IMR-90 (cell line): ENCODE measurements at regions not wholly inside any gene's neighbourhood (a gene's known extent, or its start where the extent isn't known, plus 50 kb on each side); places are given as distances from the start of the nearest gene placed in this dataset.

Experiments
- ATAC-seq: fragments of 200-7000 bp; cut with Tn5 transposase; 2 replicates; pipeline ENCODE4 v1.9.1; 2020; ENCODE audit warnings: low read depth, mild to moderate bottlenecking, moderate library complexity
- BruUV-seq: library from RNA; stranded (reverse); fragments of 400-500 nt; replicated peaks from 2 replicates; lab custom pipeline; 2021; lab: Mats Ljungman, UMichigan
- CTCF ChIA-PET: fragments of 300-600 bp; formaldehyde crosslinking; extraction: SDS; loops from one replicate; lab custom pipeline; 2021; ENCODE audit warnings: antibody characterized with exemption; lab: Yijun Ruan, JAX
- POLR2A ChIA-PET: fragments of 300-600 bp; sonication (Branson Sonifier 250); formaldehyde crosslinking; loops from one replicate; lab custom pipeline; 2022; ENCODE audit warnings: antibody characterized with exemption; ENCODE audit not compliant: unreplicated experiment; lab: Charles Lee
- DNase-seq: peaks from one replicate; pipeline ENCODE4 v3.0.0; 2013
- H2AFZ ChIP-seq: replicated peaks from 2 replicates; pipeline ENCODE3; 2013; ENCODE audit warnings: low read length, mild to moderate bottlenecking; ENCODE audit not compliant: poor library complexity
- H2AK5ac ChIP-seq: 2 replicates; pipeline ENCODE4 v1.6.1; 2013; ENCODE audit warnings: low read depth, low read length, inconsistent platforms
- H2AK9ac ChIP-seq: replicated peaks from 2 replicates; pipeline ENCODE3; 2013; ENCODE audit warnings: mild to moderate bottlenecking, low read depth, low read length, moderate library complexity; ENCODE audit not compliant: poor library complexity
- H2BK120ac ChIP-seq: 2 replicates; pipeline ENCODE4 v1.6.1; 2013; ENCODE audit warnings: low read depth, low read length, inconsistent platforms
- H2BK15ac ChIP-seq: 3 replicates; pipeline ENCODE4 v1.6.1; 2013; ENCODE audit warnings: low read depth, low read length, inconsistent platforms
- H2BK20ac ChIP-seq: 2 replicates; pipeline ENCODE4 v1.6.1; 2013; ENCODE audit warnings: low read depth, mild to moderate bottlenecking, inconsistent platforms, low read length, moderate library complexity
- H2BK5ac ChIP-seq: 2 replicates; pipeline ENCODE4 v1.6.1; 2013; ENCODE audit warnings: mild to moderate bottlenecking, low read depth, low read length, inconsistent platforms; ENCODE audit not compliant: poor library complexity, severe bottlenecking
- H3K14ac ChIP-seq: replicated peaks from 2 replicates; pipeline ENCODE4 v1.6.1; 2013; ENCODE audit warnings: low read depth, low read length, inconsistent platforms
- H3K18ac ChIP-seq: 2 replicates; pipeline ENCODE4 v1.6.1; 2013; ENCODE audit warnings: low read depth, low read length, control low read depth
- H3K23ac ChIP-seq: 2 replicates; pipeline ENCODE4 v1.6.1; 2013; ENCODE audit warnings: low read depth, low read length, inconsistent platforms
- H3K27ac ChIP-seq: 2 replicates; pipeline ENCODE4 v1.5.1; 2013; ENCODE audit warnings: mild to moderate bottlenecking, control low read depth, low read length; ENCODE audit not compliant: insufficient read depth
- H3K27me3 ChIP-seq: 2 replicates; pipeline ENCODE4 v1.6.1; 2013; ENCODE audit warnings: low read length; ENCODE audit not compliant: control insufficient read depth, insufficient read depth
- H3K36me3 ChIP-seq: 2 replicates; pipeline ENCODE4 v1.6.1; 2013; ENCODE audit warnings: low read length, mixed read lengths; ENCODE audit not compliant: control insufficient read depth, insufficient read depth
- H3K4ac ChIP-seq: 2 replicates; pipeline ENCODE4 v1.6.1; 2013; ENCODE audit warnings: low read depth, low read length, inconsistent platforms
- H3K4me1 ChIP-seq: 2 replicates; pipeline ENCODE4 v1.6.1; 2013; ENCODE audit warnings: low read length, mixed read lengths; ENCODE audit not compliant: control insufficient read depth, insufficient read depth
- H3K4me2 ChIP-seq: 2 replicates; pipeline ENCODE4 v1.6.1; 2013; ENCODE audit warnings: low read depth, mild to moderate bottlenecking, control low read depth, low read length, moderate library complexity
- H3K4me3 ChIP-seq: 2 replicates; pipeline ENCODE4 v1.5.1; 2013; ENCODE audit warnings: low read depth, mild to moderate bottlenecking, control low read depth, low read length, moderate library complexity; ENCODE audit not compliant: insufficient read depth
- H3K56ac ChIP-seq: 2 replicates; pipeline ENCODE4 v1.6.1; 2013; ENCODE audit warnings: low read length, inconsistent platforms; ENCODE audit not compliant: insufficient read depth; ENCODE audit errors: extremely low read depth
- H3K79me1 ChIP-seq, 2 experiments: 2 replicates each; pipeline ENCODE4 v1.6.1; 2013; ENCODE audit warnings: low read length in 2 of 2, inconsistent platforms in 1 of 2, low read depth in 1 of 2
- H3K9ac ChIP-seq: 2 replicates; pipeline ENCODE4 v1.6.1; 2013; ENCODE audit warnings: low read depth, low read length, control low read depth
- H3K9me1 ChIP-seq: 2 replicates; pipeline ENCODE4 v1.6.1; 2013; ENCODE audit warnings: low read length, inconsistent platforms; ENCODE audit not compliant: insufficient read depth
- H3K9me3 ChIP-seq: 2 replicates; pipeline ENCODE4 v1.6.1; 2013; ENCODE audit warnings: low read length; ENCODE audit not compliant: control insufficient read depth, insufficient read depth
- H4K20me1 ChIP-seq: 2 replicates; pipeline ENCODE4 v1.6.1; 2013; ENCODE audit warnings: low read length, inconsistent platforms; ENCODE audit not compliant: insufficient read depth
- H4K5ac ChIP-seq: 2 replicates; pipeline ENCODE4 v1.6.1; 2013; ENCODE audit warnings: mild to moderate bottlenecking, low read depth, low read length, control low read depth
- H4K8ac ChIP-seq, 2 experiments: 2 replicates each; pipeline ENCODE4 v1.6.1; 2013; ENCODE audit warnings: low read depth in 2 of 2, low read length in 2 of 2, control low read depth in 1 of 2, inconsistent platforms in 1 of 2
- H4K91ac ChIP-seq: 2 replicates; pipeline ENCODE4 v1.6.1; 2013; ENCODE audit warnings: low read depth, low read length, inconsistent platforms; ENCODE audit not compliant: insufficient read depth
- CEBPB ChIP-seq: IDR thresholded peaks from 2 replicates; pipeline ENCODE4 v1.6.1; 2012; ENCODE audit warnings: low read depth, low read length, improper control_type of control experiment
- CHD1 ChIP-seq: IDR thresholded peaks from 2 replicates; pipeline ENCODE4 v1.6.1; 2012; ENCODE audit warnings: low read depth, low read length, improper control_type of control experiment
- CTCF ChIP-seq: conservative IDR thresholded peaks from 2 replicates; pipeline ENCODE4 v1.5.1; 2012; ENCODE audit warnings: mild to moderate bottlenecking, low read depth, low read length, improper control_type of control experiment
- ELK1 ChIP-seq: fragments of 150-350 bp; IDR thresholded peaks from 2 replicates; pipeline ENCODE4 v1.6.1; 2016; ENCODE audit warnings: low read depth, mild to moderate bottlenecking, low read length, moderate library complexity, borderline replicate concordance
- FOS ChIP-seq: fragments of 150-350 bp; IDR thresholded peaks from 2 replicates; pipeline ENCODE4 v1.6.1; 2016; ENCODE audit warnings: low read depth, low read length
- MAFK ChIP-seq: IDR thresholded peaks from 2 replicates; pipeline ENCODE4 v1.6.1; 2012; ENCODE audit warnings: low read depth, low read length, improper control_type of control experiment
- MAZ ChIP-seq: IDR thresholded peaks from 2 replicates; pipeline ENCODE4 v1.6.1; 2012; ENCODE audit warnings: low read depth, mild to moderate bottlenecking, low read length, improper control_type of control experiment, moderate library complexity, borderline replicate concordance
- NFE2L2 ChIP-seq: fragments of 150-350 bp; IDR thresholded peaks from 2 replicates; pipeline ENCODE4 v1.6.1; 2016; ENCODE audit warnings: low read depth, mild to moderate bottlenecking, low read length
- POLR2A ChIP-seq: IDR thresholded peaks from 2 replicates; pipeline ENCODE4 v1.6.1; 2012; ENCODE audit warnings: mild to moderate bottlenecking, low read depth, low read length
- RAD21 ChIP-seq: IDR thresholded peaks from 2 replicates; pipeline ENCODE4 v1.6.1; 2012; ENCODE audit warnings: low read length, improper control_type of control experiment
- RCOR1 ChIP-seq: IDR thresholded peaks from 2 replicates; pipeline ENCODE4 v1.6.1; 2012; ENCODE audit warnings: mild to moderate bottlenecking, low read length, improper control_type of control experiment; ENCODE audit not compliant: insufficient replicate concordance
- RFX5 ChIP-seq: IDR thresholded peaks from 2 replicates; pipeline ENCODE4 v1.8.0; 2012; ENCODE audit warnings: low read depth, mild to moderate bottlenecking, low read length, moderate library complexity
- SMC3 ChIP-seq: fragments of 150-350 bp; IDR thresholded peaks from 2 replicates; pipeline ENCODE4 v1.6.1; 2016; ENCODE audit warnings: low read depth, mild to moderate bottlenecking, antibody characterized with exemption, low read length, moderate library complexity
- USF2 ChIP-seq: fragments of 150-350 bp; IDR thresholded peaks from 2 replicates; pipeline ENCODE4 v1.6.1; 2017; ENCODE audit warnings: mild to moderate bottlenecking, antibody characterized with exemption, low read length, low read depth
- WGBS, 2 experiments: methylation state at CpG; one replicate each; pipeline versions ENCODE4 v1.1.5 to v1.1.7; 2013; ENCODE audit warnings: missing lambda C conversion rate in 2 of 2; ENCODE audit not compliant: insufficient read length in 1 of 2; ENCODE audit errors: extremely low coverage in 2 of 2; 5-methylcytosine and 5-hydroxymethylcytosine counted together
- dilution Hi-C: fragments of 300-500 bp; cut with HindIII; formaldehyde crosslinking; loops from one replicate; pipeline ENCODE4 v1.14.3; 2018; ENCODE audit warnings: low sequenced_read_pairs; ENCODE audit not compliant: unreplicated experiment
- in situ Hi-C: fragments of 300-500 bp; cut with MboI; formaldehyde crosslinking; loops from 3 replicates; pipeline ENCODE4 v1.14.3; 2019; ENCODE audit warnings: low sequenced_read_pairs, inconsistent platforms, mixed read lengths
- intact Hi-C: fragments of 100-400 bp; cut with micrococcal nuclease; formaldehyde crosslinking; loops from 2 replicates; pipeline ENCODE4 v1.10.0; 2022

GRCh38 chr5:178797101-178797521 is 62.6 kb upstream of the ZNF354B start:
- Histone ChIP-seq H2AFZ (no peak overlapping the region), H3K4me1 (no peaks in the 10 kb centered on the region), H3K27ac (no peak overlapping the region), H4K91ac (no peak overlapping the region), H3K9me1 (no peaks in the 10 kb centered on the region), H3K14ac (no peak overlapping the region), H2AK5ac (no peak overlapping the region), H2BK15ac (no peak overlapping the region), H3K36me3 (no peaks in the 10 kb centered on the region), H3K27me3 (no peaks in the 10 kb centered on the region), H2BK20ac (no peak overlapping the region), H3K4me3 (no peak overlapping the region), H3K4me2 (no peak overlapping the region), H3K79me1 (no peaks in the 10 kb centered on the region), H2BK5ac (no peak overlapping the region), H3K56ac (no peak overlapping the region), H4K20me1 (no peaks in the 10 kb centered on the region), H3K9me3 (peaks cover 45% of the 10 kb centered on the region), H2BK120ac (no peak overlapping the region), H4K8ac (no peak overlapping the region), H2AK9ac (no peak overlapping the region), H4K5ac (no peak overlapping the region), H3K4ac (no peak overlapping the region), H3K9ac (no peak overlapping the region), H3K18ac (no peak overlapping the region), H3K23ac (no peak overlapping the region)
- BruUV-seq, result no TSS peak
- intact Hi-C loops (no loop called here), dilution Hi-C loops (no loop called here), in situ Hi-C loops (no loop called here)
- WGBS, 2 experiments, result 66% methylated on average over 6 of the region's 12 CpGs; no CpG with 5 or more reads in 1 of the 2 experiments
- ATAC-seq, result no peak
- no peak for DNase-seq
- CTCF ChIA-PET, result no interaction called here
- POLR2A ChIA-PET, result no interaction called here
- TF ChIP-seq RAD21 (no peak), NFE2L2 (no peak), RFX5 (no peak), MAFK (no peak), RCOR1 (no peak), CEBPB (no peak), SMC3 (no peak), CHD1 (no peak), USF2 (no peak), FOS (no peak), CTCF (no peak), POLR2A (no peak), MAZ (no peak), ELK1 (no peak)
